ENCODE measurements at regions not wholly inside any gene's neighbourhood (a gene's known extent, or its start where the extent isn't known, plus 50 kb on each side); places are given as distances from the start of the nearest gene placed in this dataset.
A peak's percentile ranks its signal among the peaks of the same experiment; 100 is the strongest.

DNA sequence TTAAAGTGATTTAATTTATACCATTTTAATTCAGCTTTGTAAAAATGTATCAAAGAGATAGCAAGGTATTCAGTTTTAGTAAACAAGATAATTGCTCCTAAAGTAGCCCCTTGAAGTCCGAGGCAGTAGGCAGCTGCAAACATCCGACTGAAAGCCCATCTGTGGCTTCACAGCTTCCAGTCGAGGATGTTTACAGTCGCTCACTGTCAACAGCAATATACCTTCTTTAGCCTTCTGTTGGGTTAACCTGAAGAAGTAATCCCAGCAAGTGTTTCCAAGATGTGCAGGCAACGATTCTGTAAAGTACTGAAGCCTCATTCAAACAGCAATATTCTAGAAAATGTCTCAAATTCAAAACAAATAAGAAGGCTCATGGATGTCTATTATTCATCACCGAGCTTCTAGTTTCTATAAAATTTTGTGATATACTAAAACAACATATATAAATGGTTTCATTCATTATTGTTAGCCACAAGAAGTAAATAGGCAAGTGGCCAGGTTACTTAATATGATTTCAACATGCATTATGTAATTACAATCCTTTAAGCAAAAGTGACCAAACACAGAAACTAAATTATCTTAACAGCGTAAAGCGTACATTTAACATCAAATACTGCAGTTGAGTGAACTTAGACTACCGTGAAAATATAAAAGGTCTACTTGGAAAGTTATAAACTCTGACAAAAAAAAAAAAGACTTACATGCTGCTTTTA lies 115.0 kb downstream of the OGFRL1 start:
- WGBS, 3 donors = 47 to 63% (median 54%) methylated on average over 9 of the region's 9 CpGs
- no peak for FAIRE-seq
- H3K27ac ChIP-seq (ENCODE audit: low read depth in 1 of 3, low read length in 2 of 3) = peak overlapping the region in 1 of 3 donors; percentile 47

DNA sequence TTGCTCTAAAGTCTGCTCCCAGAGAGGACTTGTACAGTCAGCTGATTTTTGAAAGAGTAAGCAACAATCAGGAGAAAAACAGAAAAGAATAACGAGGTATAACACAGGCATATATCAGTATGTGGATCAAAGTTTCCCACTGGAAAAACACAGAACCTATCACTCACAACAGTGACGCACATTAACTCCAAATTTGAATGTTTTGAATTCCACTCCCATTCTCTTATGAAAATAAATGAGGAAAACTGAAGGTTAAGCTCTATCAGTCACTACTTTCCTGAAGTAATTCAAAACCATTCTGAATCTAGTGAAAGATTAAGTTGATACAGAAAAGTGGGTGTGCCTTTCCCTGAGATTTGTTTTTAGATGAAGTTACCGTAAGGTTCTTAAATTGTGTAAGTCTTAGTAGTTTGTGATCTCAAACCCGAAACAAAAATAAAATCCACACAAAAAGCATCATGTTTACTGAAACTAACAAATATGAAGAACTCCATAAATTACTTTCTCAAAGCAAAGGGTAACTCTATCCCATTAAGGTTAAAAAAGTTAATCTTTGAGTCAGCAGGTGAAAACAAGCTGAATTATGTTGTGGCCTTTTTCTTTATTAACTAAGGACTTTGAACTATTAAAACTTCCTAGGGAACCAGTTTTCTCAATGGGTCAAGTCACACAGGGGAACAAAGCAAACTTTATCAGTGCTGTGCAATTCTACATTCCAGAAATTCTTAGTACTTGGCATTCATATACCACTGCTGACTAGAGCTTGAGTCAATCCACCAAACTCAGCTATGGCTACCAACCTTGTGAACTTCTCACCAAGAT lies 115.7 kb downstream of the OGFRL1 start:
- H3K9me3 ChIP-seq (ENCODE audit: control insufficient read depth in 2 of 2, insufficient read depth in 1 of 2, low read depth in 1 of 2, low read length in 1 of 2) = no peaks in the 10 kb centered on the region
- no peak for FAIRE-seq
- H3K4me1 ChIP-seq (ENCODE audit: control insufficient read depth in 3 of 3, insufficient read depth in 2 of 3, low read depth in 1 of 3, low read length in 2 of 3) = no peaks in the 10 kb centered on the region
- WGBS, 3 donors = 13 to 42% (median 30%) methylated on average over 4 of the region's 4 CpGs
- no peaks in the 10 kb centered on the region for H3K27me3 ChIP-seq (ENCODE audit: control insufficient read depth in 3 of 3, insufficient read depth in 3 of 3, low read length in 3 of 3)
- peak overlapping the region in 1 of 3 donors; percentile 47 for H3K27ac ChIP-seq (ENCODE audit: low read depth in 1 of 3, low read length in 2 of 3)
- peak; percentile 15 to 23 for DNase-seq
- no peak overlapping the region for H3K4me3 ChIP-seq (ENCODE audit: low read depth in 1 of 3, low read length in 3 of 3)
- H3K36me3 ChIP-seq (ENCODE audit: control insufficient read depth in 3 of 3, insufficient read depth in 2 of 3, low read depth in 1 of 3, low read length in 3 of 3) = peaks cover 0 to 7% (median 0%) of the 10 kb centered on the region in 3 donors

More for the DNA sequence above, 115.0 kb downstream of the OGFRL1 start:
- no peak for DNase-seq
- no peak overlapping the region for H3K4me3 ChIP-seq (ENCODE audit: low read depth in 1 of 3, low read length in 3 of 3)
- no peaks in the 10 kb centered on the region for H3K27me3 ChIP-seq (ENCODE audit: control insufficient read depth in 3 of 3, insufficient read depth in 3 of 3, low read length in 3 of 3)
- no peaks in the 10 kb centered on the region for H3K4me1 ChIP-seq (ENCODE audit: control insufficient read depth in 3 of 3, insufficient read depth in 2 of 3, low read depth in 1 of 3, low read length in 2 of 3)
- H3K9me3 ChIP-seq (ENCODE audit: control insufficient read depth in 2 of 2, insufficient read depth in 1 of 2, low read depth in 1 of 2, low read length in 1 of 2) = no peaks in the 10 kb centered on the region
- peaks cover 0 to 7% (median 0%) of the 10 kb centered on the region in 3 donors for H3K36me3 ChIP-seq (ENCODE audit: control insufficient read depth in 3 of 3, insufficient read depth in 2 of 3, low read depth in 1 of 3, low read length in 3 of 3)

GRCh38 chr6:71404967-71405278 lies 116.3 kb downstream of the OGFRL1 start:
- Histone ChIP-seq H3K27ac (ENCODE audit: low read depth in 1 of 3, low read length in 2 of 3) (peak overlapping the region in 1 of 3 donors; percentile 47), H3K4me1 (ENCODE audit: control insufficient read depth in 3 of 3, insufficient read depth in 2 of 3, low read depth in 1 of 3, low read length in 2 of 3) (peaks cover 0 to 3% (median 0%) of the 10 kb centered on the region in 3 donors), H3K4me3 (ENCODE audit: low read depth in 1 of 3, low read length in 3 of 3) (no peak overlapping the region), H3K36me3 (ENCODE audit: control insufficient read depth in 3 of 3, insufficient read depth in 2 of 3, low read depth in 1 of 3, low read length in 3 of 3) (peaks cover 0 to 10% (median 0%) of the 10 kb centered on the region in 3 donors), H3K9me3 (ENCODE audit: control insufficient read depth in 2 of 2, insufficient read depth in 1 of 2, low read depth in 1 of 2, low read length in 1 of 2) (no peaks in the 10 kb centered on the region), H3K27me3 (ENCODE audit: control insufficient read depth in 3 of 3, insufficient read depth in 3 of 3, low read length in 3 of 3) (no peaks in the 10 kb centered on the region)
- FAIRE-seq (no peak), DNase-seq (no peak)
- 0 to 38% (median 24%) methylated on average over 1 of the region's 1 CpG for WGBS, 3 donors

DNA sequence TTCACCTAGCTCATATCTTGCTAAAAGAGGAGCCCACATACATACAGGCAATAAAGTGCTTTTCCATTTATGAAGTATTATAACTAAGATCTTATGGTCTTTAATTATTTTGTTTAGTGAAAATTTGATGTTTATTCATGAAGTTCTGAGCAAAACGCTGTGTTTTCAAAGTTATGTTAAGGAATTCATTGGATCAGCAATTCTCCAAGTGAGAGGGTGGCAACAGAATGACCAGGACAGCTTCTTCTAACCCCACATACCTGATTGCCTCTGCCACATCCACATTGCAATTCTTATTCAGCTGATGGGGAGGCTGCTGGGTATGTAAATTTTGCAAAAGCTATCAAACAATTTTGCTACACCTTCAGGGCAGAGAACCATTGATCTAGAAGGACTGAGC lies 116.8 kb downstream of the OGFRL1 start:
- no peak for FAIRE-seq

DNA sequence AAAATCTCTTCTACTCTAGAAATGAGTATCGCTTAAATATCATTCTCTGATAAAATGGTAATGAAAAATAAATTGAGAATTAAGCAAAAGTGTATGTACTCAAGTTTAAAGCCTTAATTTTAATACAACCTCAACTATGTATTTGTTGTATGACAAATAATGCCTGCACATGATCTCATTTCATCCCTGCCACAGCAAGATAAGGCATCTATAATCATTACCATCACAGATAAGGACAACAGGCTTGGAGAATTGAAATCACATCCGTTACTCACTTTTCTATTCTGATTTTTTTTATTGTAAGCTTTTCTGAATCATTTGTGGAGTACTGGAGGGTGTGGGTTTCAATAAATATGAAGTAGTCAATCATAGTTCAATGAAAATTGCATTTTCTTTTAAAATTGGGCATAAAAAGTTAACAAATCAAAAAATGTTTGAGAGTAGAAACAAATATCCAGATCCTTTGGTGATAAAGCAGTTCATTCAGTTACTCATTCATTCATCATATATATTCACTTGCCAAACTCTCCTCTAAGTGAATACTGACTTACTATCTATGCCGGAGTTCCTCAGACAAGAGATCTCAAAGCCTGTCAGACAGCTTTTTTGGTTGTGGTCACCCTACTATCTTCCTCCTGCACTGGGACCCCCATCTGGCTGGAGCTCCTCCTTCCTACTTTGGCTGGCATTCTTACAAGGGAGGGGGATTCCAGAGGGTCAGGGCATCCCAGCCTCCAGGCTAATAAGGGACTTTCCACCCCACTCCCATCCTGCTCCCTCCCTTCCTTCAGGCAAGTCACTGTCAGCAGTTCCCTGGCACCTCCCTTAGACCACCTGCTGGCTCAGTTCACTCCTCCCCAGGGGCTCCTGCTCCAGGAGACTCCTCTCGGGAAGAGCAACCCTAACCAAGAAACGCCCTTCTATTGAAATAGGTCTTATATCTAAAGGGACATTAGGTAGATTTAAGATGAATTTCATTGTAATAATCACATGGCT lies 118.6 kb downstream of the OGFRL1 start:
- peaks cover 0 to 3% (median 0%) of the 10 kb centered on the region in 3 donors for H3K4me1 ChIP-seq (ENCODE audit: control insufficient read depth in 3 of 3, insufficient read depth in 2 of 3, low read depth in 1 of 3, low read length in 2 of 3)
- H3K9me3 ChIP-seq (ENCODE audit: control insufficient read depth in 2 of 2, insufficient read depth in 1 of 2, low read depth in 1 of 2, low read length in 1 of 2) = no peaks in the 10 kb centered on the region
- no peak for FAIRE-seq
- WGBS, 3 donors = 65 to 85% (median 80%) methylated on average over 5 of the region's 5 CpGs
- no peak for DNase-seq
- H3K4me3 ChIP-seq (ENCODE audit: low read depth in 1 of 3, low read length in 3 of 3) = no peak overlapping the region
- H3K36me3 ChIP-seq (ENCODE audit: control insufficient read depth in 3 of 3, insufficient read depth in 2 of 3, low read depth in 1 of 3, low read length in 3 of 3) = peaks cover 0 to 7% (median 0%) of the 10 kb centered on the region in 3 donors
- no peak overlapping the region for H3K27ac ChIP-seq (ENCODE audit: low read depth in 1 of 3, low read length in 2 of 3)
- no peaks in the 10 kb centered on the region for H3K27me3 ChIP-seq (ENCODE audit: control insufficient read depth in 3 of 3, insufficient read depth in 3 of 3, low read length in 3 of 3)

More for the DNA sequence above, 116.8 kb downstream of the OGFRL1 start:
- H3K36me3 ChIP-seq (ENCODE audit: control insufficient read depth in 3 of 3, insufficient read depth in 2 of 3, low read depth in 1 of 3, low read length in 3 of 3) = peaks cover 0 to 10% (median 0%) of the 10 kb centered on the region in 3 donors
- H3K4me3 ChIP-seq (ENCODE audit: low read depth in 1 of 3, low read length in 3 of 3) = no peak overlapping the region
- DNase-seq = no peak
- no peaks in the 10 kb centered on the region for H3K9me3 ChIP-seq (ENCODE audit: control insufficient read depth in 2 of 2, insufficient read depth in 1 of 2, low read depth in 1 of 2, low read length in 1 of 2)
- H3K4me1 ChIP-seq (ENCODE audit: control insufficient read depth in 3 of 3, insufficient read depth in 2 of 3, low read depth in 1 of 3, low read length in 2 of 3) = peaks cover 0 to 3% (median 0%) of the 10 kb centered on the region in 3 donors
- H3K27ac ChIP-seq (ENCODE audit: low read depth in 1 of 3, low read length in 2 of 3) = no peak overlapping the region
- H3K27me3 ChIP-seq (ENCODE audit: control insufficient read depth in 3 of 3, insufficient read depth in 3 of 3, low read length in 3 of 3) = no peaks in the 10 kb centered on the region
- 53 to 79% (median 72%) methylated on average over 1 of the region's 1 CpG for WGBS, 3 donors

DNA sequence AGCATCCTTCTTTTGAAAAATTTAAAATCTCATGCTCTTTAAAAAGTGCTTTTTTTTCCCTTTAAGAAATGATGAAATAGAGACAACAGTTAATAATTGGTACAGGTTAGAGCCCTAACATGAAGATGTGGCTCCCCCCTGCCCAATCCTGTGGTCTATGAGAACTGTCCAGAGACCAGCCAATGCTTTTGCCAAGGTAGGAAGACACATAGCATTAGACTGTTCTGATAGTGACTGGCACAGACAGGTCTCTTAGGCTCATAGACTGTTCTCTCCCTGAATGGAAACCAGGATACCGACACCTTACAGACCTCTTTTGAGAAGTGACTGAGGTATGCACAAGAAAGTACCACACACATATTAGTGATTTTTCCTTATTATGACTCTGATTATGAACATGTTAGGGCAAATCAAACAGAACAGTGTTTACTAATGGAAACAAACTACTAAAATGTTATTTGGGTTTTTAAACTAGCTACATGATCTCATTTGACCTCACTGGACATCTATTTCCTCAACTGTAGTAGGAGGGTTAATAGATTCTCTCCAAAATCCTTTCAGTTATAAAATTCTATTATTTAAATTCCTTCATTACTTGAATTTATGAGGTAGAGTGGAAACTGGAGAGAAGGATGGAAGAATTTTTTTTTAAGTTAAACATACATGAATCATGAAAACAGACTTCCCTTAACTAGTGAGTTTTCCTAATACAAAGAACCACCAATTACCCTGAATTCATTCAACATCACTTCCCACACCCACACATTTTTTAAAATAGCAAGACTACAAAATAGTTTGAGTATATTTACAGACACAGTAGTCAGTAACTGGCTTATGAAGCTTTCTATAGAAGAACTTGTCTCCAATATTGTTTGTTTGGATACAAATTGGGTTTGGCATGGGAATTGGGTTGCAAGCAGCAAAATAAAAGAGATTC lies 120.4 kb downstream of the OGFRL1 start:
- DNase-seq (no peak), FAIRE-seq (no peak)
- H3K27me3 ChIP-seq (ENCODE audit: control insufficient read depth in 3 of 3, insufficient read depth in 3 of 3, low read length in 3 of 3) = no peaks in the 10 kb centered on the region
- no peak overlapping the region for H3K27ac ChIP-seq (ENCODE audit: low read depth in 1 of 3, low read length in 2 of 3)
- peaks cover 0 to 3% (median 0%) of the 10 kb centered on the region in 3 donors for H3K4me1 ChIP-seq (ENCODE audit: control insufficient read depth in 3 of 3, insufficient read depth in 2 of 3, low read depth in 1 of 3, low read length in 2 of 3)
- 93 to 96% (median 93%) methylated on average over 1 of the region's 1 CpG for WGBS, 3 donors
- H3K9me3 ChIP-seq (ENCODE audit: control insufficient read depth in 2 of 2, insufficient read depth in 1 of 2, low read depth in 1 of 2, low read length in 1 of 2) = no peaks in the 10 kb centered on the region
- H3K36me3 ChIP-seq (ENCODE audit: control insufficient read depth in 3 of 3, insufficient read depth in 2 of 3, low read depth in 1 of 3, low read length in 3 of 3) = peaks cover 0 to 7% (median 0%) of the 10 kb centered on the region in 3 donors
- no peak overlapping the region for H3K4me3 ChIP-seq (ENCODE audit: low read depth in 1 of 3, low read length in 3 of 3)

DNA sequence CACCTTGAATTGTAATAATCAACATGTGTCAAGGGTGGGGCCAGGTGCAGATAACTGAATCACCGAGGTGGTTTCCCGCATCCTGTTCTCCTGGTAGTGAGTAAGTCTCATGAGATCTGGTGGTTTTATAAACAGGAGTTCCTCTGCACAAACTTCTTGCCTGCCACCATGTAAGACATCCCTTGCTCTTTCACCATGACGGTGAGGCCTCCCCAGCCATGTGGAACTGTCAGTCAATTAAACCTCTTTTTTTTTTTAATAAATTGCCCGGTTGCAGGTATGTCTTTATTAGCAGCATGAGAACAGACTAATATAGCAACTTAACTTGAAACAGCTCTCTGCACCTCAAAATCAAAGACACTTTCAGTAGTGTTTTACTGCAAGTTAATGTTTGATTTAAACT lies 121.6 kb downstream of the OGFRL1 start:
- DNase-seq (no peak), FAIRE-seq (no peak)
- 61 to 77% (median 70%) methylated on average over 4 of the region's 4 CpGs for WGBS, 3 donors
- Histone ChIP-seq H3K27me3 (ENCODE audit: control insufficient read depth in 3 of 3, insufficient read depth in 3 of 3, low read length in 3 of 3) (no peaks in the 10 kb centered on the region), H3K36me3 (ENCODE audit: control insufficient read depth in 3 of 3, insufficient read depth in 2 of 3, low read depth in 1 of 3, low read length in 3 of 3) (peaks cover 0 to 7% (median 0%) of the 10 kb centered on the region in 3 donors), H3K4me3 (ENCODE audit: low read depth in 1 of 3, low read length in 3 of 3) (no peak overlapping the region), H3K9me3 (ENCODE audit: control insufficient read depth in 2 of 2, insufficient read depth in 1 of 2, low read depth in 1 of 2, low read length in 1 of 2) (no peaks in the 10 kb centered on the region), H3K27ac (ENCODE audit: low read depth in 1 of 3, low read length in 2 of 3) (no peak overlapping the region), H3K4me1 (ENCODE audit: control insufficient read depth in 3 of 3, insufficient read depth in 2 of 3, low read depth in 1 of 3, low read length in 2 of 3) (peaks cover 0 to 3% (median 0%) of the 10 kb centered on the region in 3 donors)
